K562 (cell line): ENCODE measurements at regions not wholly inside any gene's neighbourhood (a gene's known extent, or its start where the extent isn't known, plus 50 kb on each side); places are given as distances from the start of the nearest gene placed in this dataset.

Experiments
- ATAC-seq: fragments of 200-7000 bp; cut with Tn5 transposase; 3 replicates; pipeline ENCODE4 v1.9.1; 2020; ENCODE audit warnings: moderate library complexity
- BruUV-seq: library from RNA; stranded (reverse); fragments of 400-500 nt; replicated peaks from 2 replicates; lab custom pipeline; 2021; lab: Mats Ljungman, UMichigan
- CTCF ChIA-PET: fragments of 300-600 bp; formaldehyde crosslinking; extraction: SDS; loops from one replicate; lab custom pipeline; 2021; ENCODE audit warnings: low intra/inter-chr PET ratio; lab: Yijun Ruan, JAX
- POLR2A ChIA-PET: fragments of 300-600, 350-650 bp; sonication (Branson Sonifier 250); formaldehyde crosslinking; extraction: SDS; loops from one replicate; lab custom pipeline; 2021; ENCODE audit warnings: antibody characterized with exemption, inconsistent platforms; lab: Yijun Ruan, JAX
- DNase-seq, 4 experiments: peaks; one replicate each; pipeline versions ENCODE4 v3.0.0 to v3.0.0-alpha.2; 2011 to 2018; ENCODE audit warnings: low spot score in 3 of 4, mixed read lengths in 3 of 4; ENCODE audit errors: extremely low read depth in 1 of 4
- FAIRE-seq: peaks from 2 replicates; lab custom pipeline; 2011; peaks lifted over from hg19 to GRCh38; lab: Jason Lieb, UNC
- H2AFZ ChIP-seq: 2 replicates; pipeline ENCODE4 v1.6.0; 2011; ENCODE audit warnings: low read depth, low read length, control low read depth, inconsistent platforms
- H3K27ac ChIP-seq: fragments of 200-600 bp; 3 replicates; pipeline ENCODE4 v1.8.0; 2011; ENCODE audit warnings: low read depth, mild to moderate bottlenecking, control low read depth, inconsistent platforms, low read length, moderate library complexity, mixed read lengths; ENCODE audit errors: extremely low read depth
- H3K27me3 ChIP-seq, 2 experiments: fragments of 300-600 bp in 1 of 2; 2 replicates in 1 of 2; 3 replicates in 1 of 2; pipeline versions ENCODE4 v1.6.0 to v1.8.0; 2011; ENCODE audit warnings: inconsistent platforms in 2 of 2, low read length in 2 of 2, mild to moderate bottlenecking in 1 of 2, mixed read lengths in 1 of 2, moderate library complexity in 1 of 2; ENCODE audit not compliant: control insufficient read depth in 2 of 2, insufficient read depth in 2 of 2
- H3K36me3 ChIP-seq: fragments of 300-600 bp; 3 replicates; pipeline ENCODE4 v1.8.0; 2011; ENCODE audit warnings: mild to moderate bottlenecking, low read length, inconsistent platforms; ENCODE audit not compliant: control insufficient read depth, insufficient read depth
- H3K4me1 ChIP-seq, 2 experiments: fragments of 200-600 bp in 1 of 2; replicated peaks in 1 of 2; 2 replicates in 1 of 2; 3 replicates in 1 of 2; pipeline versions ENCODE4 v1.5.1 to v1.8.0; 2011; ENCODE audit warnings: inconsistent platforms in 2 of 2, low read length in 2 of 2, mild to moderate bottlenecking in 1 of 2, mixed read lengths in 1 of 2, moderate library complexity in 1 of 2; ENCODE audit not compliant: control insufficient read depth in 2 of 2, insufficient read depth in 2 of 2
- H3K4me2 ChIP-seq: 2 replicates; pipeline ENCODE4 v1.6.1; 2011; ENCODE audit warnings: low read length, control low read depth, inconsistent platforms, mixed read lengths; ENCODE audit not compliant: insufficient read depth
- H3K4me3 ChIP-seq: fragments of 200-600 bp; sonication (generic), shearing (Covaris generic); 2 replicates; pipeline ENCODE4 v1.5.1; 2016; ENCODE audit warnings: control low read depth, inconsistent platforms
- H3K79me2 ChIP-seq: fragments of 200-600 bp; 3 replicates; pipeline ENCODE4 v1.8.0; 2011; ENCODE audit warnings: low read length, inconsistent platforms; ENCODE audit not compliant: control insufficient read depth, insufficient read depth
- H3K9ac ChIP-seq, 2 experiments: 2 replicates each; pipeline versions ENCODE4 v1.6.0 to v1.6.1; 2011; ENCODE audit warnings: low read depth in 2 of 2, low read length in 2 of 2, control low read depth in 1 of 2, inconsistent platforms in 1 of 2, mild to moderate bottlenecking in 1 of 2, mixed read lengths in 1 of 2; ENCODE audit not compliant: insufficient read depth in 1 of 2
- H3K9me1 ChIP-seq: one replicate; pipeline ENCODE4 v1.6.0; 2011; ENCODE audit warnings: inconsistent platforms, mild to moderate bottlenecking, low read length, moderate library complexity; ENCODE audit not compliant: control insufficient read depth, insufficient read depth
- H3K9me3 ChIP-seq: replicated peaks from 2 replicates; pipeline ENCODE4 v1.5.1; 2011; ENCODE audit warnings: low read depth, low read length, inconsistent platforms; ENCODE audit not compliant: control insufficient read depth, insufficient read depth
- H4K20me1 ChIP-seq: replicated peaks from 2 replicates; pipeline ENCODE4 v1.6.1; 2011; ENCODE audit warnings: low read length, inconsistent platforms, mixed read lengths; ENCODE audit not compliant: control insufficient read depth, insufficient read depth
- BRD4 ChIP-seq: fragments of 200-600 bp; sonication (generic); IDR thresholded peaks from 2 replicates; pipeline ENCODE4 v1.6.1; 2017; ENCODE audit warnings: inconsistent platforms
- HNRNPH1 ChIP-seq: fragments of 200-400 bp; formaldehyde crosslinking; optimal IDR thresholded peaks from 2 replicates; pipeline ENCODE3; 2017; ENCODE audit warnings: low read depth, mild to moderate bottlenecking, low read length, moderate library complexity
- NR1H2 ChIP-seq: sonication (generic); formaldehyde crosslinking; IDR thresholded peaks from 2 replicates; pipeline ENCODE4 v1.4.0; 2020; ENCODE audit warnings: mild to moderate bottlenecking, missing genetic modification reagents
- PPARD ChIP-seq: fragments of 250-450 bp; sonication (Bioruptor Pico); IDR thresholded peaks from 2 replicates; pipeline ENCODE4 v1.8.0; 2022; ENCODE audit warnings: inconsistent platforms, mild to moderate bottlenecking, moderate library complexity
- RBM15 ChIP-seq: fragments of 200-400 bp; formaldehyde crosslinking; IDR thresholded peaks from 2 replicates; pipeline ENCODE4 v1.6.1; 2018; ENCODE audit warnings: mild to moderate bottlenecking, low read length, moderate library complexity; ENCODE audit not compliant: insufficient read depth
- SP2 ChIP-seq: IDR thresholded peaks from 2 replicates; pipeline ENCODE4 v1.6.1; 2011; ENCODE audit warnings: mild to moderate bottlenecking, low read depth, low read length, moderate library complexity; ENCODE audit not compliant: poor library complexity, severe bottlenecking; ENCODE audit errors: extremely low read depth
- ZNF12 ChIP-seq: sonication (generic); formaldehyde crosslinking; IDR thresholded peaks from 2 replicates; pipeline ENCODE4 v1.4.0; 2020; ENCODE audit warnings: mild to moderate bottlenecking, missing genetic modification reagents
- ZNF707 ChIP-seq: fragments of 250-450 bp; sonication (Bioruptor Pico); conservative IDR thresholded peaks from 2 replicates; pipeline ENCODE4 v1.8.0; 2022; ENCODE audit warnings: inconsistent platforms, mild to moderate bottlenecking, moderate library complexity
- WGBS: fragments of 100-300 bp; shearing (Covaris generic); methylation state at CpG from one replicate; pipeline ENCODE4 v1.1.6; 2016; ENCODE audit warnings: low coverage, mixed read lengths; ENCODE audit not compliant: insufficient coverage; ENCODE audit errors: missing lambda C conversion rate; 5-methylcytosine and 5-hydroxymethylcytosine counted together
- in situ Hi-C: fragments of 300-500 bp; cut with MboI; formaldehyde crosslinking; loops from 4 replicates; pipeline ENCODE4 v1.15.0; 2018; ENCODE audit warnings: inconsistent platforms, mixed read lengths
- intact Hi-C: fragments of 100-400 bp; cut with micrococcal nuclease; formaldehyde crosslinking; loops from 2 replicates; pipeline ENCODE4 v1.14.2; 2022
- TF ChIP-seq, protein P1 (sequence below): fragments of 450-650 bp; IDR thresholded peaks from 2 replicates; pipeline ENCODE4 v1.6.1; 2016

DNA sequence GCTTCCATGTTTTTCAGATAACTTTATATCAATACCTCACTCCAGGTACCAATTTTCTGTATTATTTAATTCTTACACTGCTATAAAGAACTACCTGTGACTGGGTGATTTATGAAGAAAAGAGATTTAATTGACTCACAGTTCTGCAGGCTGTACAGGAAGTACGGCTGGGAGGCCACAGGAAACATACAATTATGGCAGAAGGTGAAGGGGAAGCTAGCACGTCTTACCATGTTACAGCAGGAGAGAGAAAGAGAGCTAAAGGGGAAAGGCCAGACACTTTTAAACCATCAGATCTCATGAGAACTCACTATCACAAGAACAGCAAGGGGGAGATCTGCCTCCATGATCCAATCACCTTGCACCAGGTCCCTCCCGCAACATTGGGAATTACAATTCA, 119.1 kb upstream of the BMP5 start (continued):
- TF ChIP-seq ZNF12 (CRISPR knock-in tag) (no peak), HNRNPH1 (no peak), NR1H2 (CRISPR knock-in tag) (no peak), BRD4 (no peak)

DNA sequence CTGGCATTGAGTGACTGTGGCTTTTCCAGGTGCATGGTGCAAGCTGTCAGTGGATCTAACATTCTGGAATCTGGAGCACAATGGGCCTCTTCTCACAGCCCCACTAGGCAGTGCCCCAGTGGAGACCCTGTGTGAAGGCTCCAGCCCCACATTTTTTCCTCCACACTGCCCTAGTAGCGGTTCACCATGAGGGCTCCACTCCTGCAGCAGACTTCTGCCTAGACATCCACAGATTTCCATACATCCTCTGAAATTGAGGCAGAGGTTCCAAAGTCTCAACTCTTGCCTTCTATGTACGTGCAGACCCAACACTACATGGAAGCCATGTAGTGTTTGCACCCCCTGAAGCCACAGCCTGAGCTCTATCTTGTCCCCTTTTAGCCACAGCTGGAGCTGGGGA, 118.0 kb upstream of the BMP5 start:
- no peak overlapping the region for H2AFZ ChIP-seq
- ChIA-PET CTCF (no interaction called here), POLR2A (no interaction called here)
- no peak overlapping the region for H3K27ac ChIP-seq
- H3K36me3 ChIP-seq: no peaks in the 10 kb centered on the region
- no peak overlapping the region for H3K4me3 ChIP-seq
- no peaks in the 10 kb centered on the region for H3K79me2 ChIP-seq
- H3K9me3 ChIP-seq: no peaks in the 10 kb centered on the region
- intact Hi-C loops (no loop called here), in situ Hi-C loops (no loop called here)
- no peaks in the 10 kb centered on the region for H3K4me1 ChIP-seq
- no peak for FAIRE-seq
- no peak for DNase-seq
- no peak for ATAC-seq
- H3K9ac ChIP-seq: no peak overlapping the region
- no peaks in the 10 kb centered on the region for H3K27me3 ChIP-seq
- BruUV-seq: no TSS peak
- no peaks in the 10 kb centered on the region for H3K9me1 ChIP-seq
- TF ChIP-seq PPARD (CRISPR knock-in tag) (no peak), ZNF707 (CRISPR knock-in tag) (no peak), RBM15 (no peak), SP2 (no peak)
- TF ChIP-seq, protein P1, sequence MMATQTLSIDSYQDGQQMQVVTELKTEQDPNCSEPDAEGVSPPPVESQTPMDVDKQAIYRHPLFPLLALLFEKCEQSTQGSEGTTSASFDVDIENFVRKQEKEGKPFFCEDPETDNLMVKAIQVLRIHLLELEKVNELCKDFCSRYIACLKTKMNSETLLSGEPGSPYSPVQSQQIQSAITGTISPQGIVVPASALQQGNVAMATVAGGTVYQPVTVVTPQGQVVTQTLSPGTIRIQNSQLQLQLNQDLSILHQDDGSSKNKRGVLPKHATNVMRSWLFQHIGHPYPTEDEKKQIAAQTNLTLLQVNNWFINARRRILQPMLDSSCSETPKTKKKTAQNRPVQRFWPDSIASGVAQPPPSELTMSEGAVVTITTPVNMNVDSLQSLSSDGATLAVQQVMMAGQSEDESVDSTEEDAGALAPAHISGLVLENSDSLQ: no peak
- H4K20me1 ChIP-seq: no peaks in the 10 kb centered on the region
- 0% methylated on average over 2 of the region's 2 CpGs for WGBS
- H3K4me2 ChIP-seq: no peak overlapping the region
